Ovary (tissue), 3 donors: ENCODE measurements at regions not wholly inside any gene's neighbourhood (a gene's known extent, or its start where the extent isn't known, plus 50 kb on each side); places are given as distances from the start of the nearest gene placed in this dataset.

ENCODE experiments used
- POLR2A ChIP-seq: fragments of 450-650 bp; IDR thresholded peaks from one replicate; pipeline ENCODE4 v1.6.1; 2017; ENCODE audit warnings: antibody characterized with exemption, mild to moderate bottlenecking, moderate library complexity
- TF ChIP-seq, protein P1 (sequence below), 3 donors: fragments of 450-650 bp in 2 of 3; fragments of 200-600 bp in 1 of 3; IDR thresholded peaks; one replicate each; pipeline versions ENCODE4 v1.5.1 to v1.8.0; 2016 to 2022; ENCODE audit warnings: antibody characterized with exemption in 3 of 3, mild to moderate bottlenecking in 1 of 3
- donor health status: DM: no; HTN: no; CAD: no.

GRCh38 chr15:39404767-39405181 lies 176.1 kb upstream of the THBS1 start:
- TF ChIP-seq, protein P1, sequence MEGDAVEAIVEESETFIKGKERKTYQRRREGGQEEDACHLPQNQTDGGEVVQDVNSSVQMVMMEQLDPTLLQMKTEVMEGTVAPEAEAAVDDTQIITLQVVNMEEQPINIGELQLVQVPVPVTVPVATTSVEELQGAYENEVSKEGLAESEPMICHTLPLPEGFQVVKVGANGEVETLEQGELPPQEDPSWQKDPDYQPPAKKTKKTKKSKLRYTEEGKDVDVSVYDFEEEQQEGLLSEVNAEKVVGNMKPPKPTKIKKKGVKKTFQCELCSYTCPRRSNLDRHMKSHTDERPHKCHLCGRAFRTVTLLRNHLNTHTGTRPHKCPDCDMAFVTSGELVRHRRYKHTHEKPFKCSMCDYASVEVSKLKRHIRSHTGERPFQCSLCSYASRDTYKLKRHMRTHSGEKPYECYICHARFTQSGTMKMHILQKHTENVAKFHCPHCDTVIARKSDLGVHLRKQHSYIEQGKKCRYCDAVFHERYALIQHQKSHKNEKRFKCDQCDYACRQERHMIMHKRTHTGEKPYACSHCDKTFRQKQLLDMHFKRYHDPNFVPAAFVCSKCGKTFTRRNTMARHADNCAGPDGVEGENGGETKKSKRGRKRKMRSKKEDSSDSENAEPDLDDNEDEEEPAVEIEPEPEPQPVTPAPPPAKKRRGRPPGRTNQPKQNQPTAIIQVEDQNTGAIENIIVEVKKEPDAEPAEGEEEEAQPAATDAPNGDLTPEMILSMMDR (IDR thresholded peaks at IDR 0.05): no peak
- no peak for TF ChIP-seq POLR2A
